Colonic mucosa (tissue), 4 donors: ENCODE measurements at regions not wholly inside any gene's neighbourhood (a gene's known extent, or its start where the extent isn't known, plus 50 kb on each side); places are given as distances from the start of the nearest gene placed in this dataset.
A peak's percentile ranks its signal among the peaks of the same experiment; 100 is the strongest.
"Not testable (repeated sequence)": the region's sequence is repeated elsewhere in the genome, so short reads cannot be mapped to it uniquely, and the experiment has no call there.

ENCODE experiments used
- DNase-seq: peaks from one replicate; pipeline ENCODE4 v3.0.0-alpha.2; 2020
- H3K27ac ChIP-seq: fragments of 200-600 bp; one replicate; pipeline ENCODE4 v1.8.0; 2021
- H3K27me3 ChIP-seq: fragments of 200-600 bp; one replicate; pipeline ENCODE4 v1.8.0; 2021
- H3K36me3 ChIP-seq: fragments of 200-600 bp; one replicate; pipeline ENCODE4 v1.8.0; 2021
- H3K4me1 ChIP-seq: fragments of 200-600 bp; one replicate; pipeline ENCODE4 v1.8.0; 2021; ENCODE audit warnings: mild to moderate bottlenecking
- H3K4me3 ChIP-seq: fragments of 200-600 bp; one replicate; pipeline ENCODE4 v1.8.0; 2021
- H3K9ac ChIP-seq, 2 donors: one replicate each; pipeline ENCODE4 v1.7.0; 2013; ENCODE audit warnings: control low read depth in 2 of 2, low read depth in 2 of 2, low read length in 2 of 2
- H3K9me3 ChIP-seq: fragments of 200-600 bp; one replicate; pipeline ENCODE4 v1.8.0; 2021
- intact Hi-C: fragments of 100-400 bp; cut with DNase I; formaldehyde crosslinking; loops from one replicate; pipeline ENCODE4 v1.14.1; 2022
- TF ChIP-seq, protein P1 (sequence below): fragments of 200-600 bp; IDR thresholded peaks from one replicate; pipeline ENCODE4 v1.8.0; 2022; ENCODE audit warnings: antibody characterized with exemption, mild to moderate bottlenecking
- donor health status: healthy.
- donor health status: DM: no; HTN: no; CAD: no.
- donor health status: DM: no; HTN: no; CAD: no.

DNA sequence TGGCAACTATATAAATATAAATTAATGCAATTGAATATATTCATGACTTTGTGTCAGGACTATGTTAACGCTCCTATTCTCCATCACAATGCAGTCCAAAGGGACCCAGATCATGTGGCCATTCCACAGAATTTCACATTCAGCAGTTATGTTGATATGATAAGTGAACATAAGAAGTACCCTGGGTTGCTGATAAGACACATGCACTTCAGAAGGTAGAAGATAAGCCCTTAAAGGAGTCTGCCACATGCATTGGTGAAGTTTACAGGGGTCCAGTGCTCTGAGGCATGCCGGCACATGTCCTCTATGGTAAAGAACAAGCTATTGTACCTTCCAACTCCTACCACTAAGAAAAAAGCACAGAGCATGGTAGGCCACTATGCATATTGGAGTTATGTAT, 76.4 kb downstream of the PHAX start:
- TF ChIP-seq, protein P1, sequence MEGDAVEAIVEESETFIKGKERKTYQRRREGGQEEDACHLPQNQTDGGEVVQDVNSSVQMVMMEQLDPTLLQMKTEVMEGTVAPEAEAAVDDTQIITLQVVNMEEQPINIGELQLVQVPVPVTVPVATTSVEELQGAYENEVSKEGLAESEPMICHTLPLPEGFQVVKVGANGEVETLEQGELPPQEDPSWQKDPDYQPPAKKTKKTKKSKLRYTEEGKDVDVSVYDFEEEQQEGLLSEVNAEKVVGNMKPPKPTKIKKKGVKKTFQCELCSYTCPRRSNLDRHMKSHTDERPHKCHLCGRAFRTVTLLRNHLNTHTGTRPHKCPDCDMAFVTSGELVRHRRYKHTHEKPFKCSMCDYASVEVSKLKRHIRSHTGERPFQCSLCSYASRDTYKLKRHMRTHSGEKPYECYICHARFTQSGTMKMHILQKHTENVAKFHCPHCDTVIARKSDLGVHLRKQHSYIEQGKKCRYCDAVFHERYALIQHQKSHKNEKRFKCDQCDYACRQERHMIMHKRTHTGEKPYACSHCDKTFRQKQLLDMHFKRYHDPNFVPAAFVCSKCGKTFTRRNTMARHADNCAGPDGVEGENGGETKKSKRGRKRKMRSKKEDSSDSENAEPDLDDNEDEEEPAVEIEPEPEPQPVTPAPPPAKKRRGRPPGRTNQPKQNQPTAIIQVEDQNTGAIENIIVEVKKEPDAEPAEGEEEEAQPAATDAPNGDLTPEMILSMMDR, result no peak
- H3K27ac ChIP-seq, result no peak overlapping the region
- no peak overlapping the region for H3K4me3 ChIP-seq
- H3K9me3 ChIP-seq, result no peaks in the 10 kb centered on the region
- H3K9ac ChIP-seq, result no peak overlapping the region
- intact Hi-C loops, result loop anchor here (5.0 kb wide), 1 partner anchor 105 kb away; no protein-coding TSS in a partner anchor
- no peak for DNase-seq
- no peaks in the 10 kb centered on the region for H3K27me3 ChIP-seq
- no peaks in the 10 kb centered on the region for H3K36me3 ChIP-seq
- H3K4me1 ChIP-seq, result peaks cover 9% of the 10 kb centered on the region

DNA sequence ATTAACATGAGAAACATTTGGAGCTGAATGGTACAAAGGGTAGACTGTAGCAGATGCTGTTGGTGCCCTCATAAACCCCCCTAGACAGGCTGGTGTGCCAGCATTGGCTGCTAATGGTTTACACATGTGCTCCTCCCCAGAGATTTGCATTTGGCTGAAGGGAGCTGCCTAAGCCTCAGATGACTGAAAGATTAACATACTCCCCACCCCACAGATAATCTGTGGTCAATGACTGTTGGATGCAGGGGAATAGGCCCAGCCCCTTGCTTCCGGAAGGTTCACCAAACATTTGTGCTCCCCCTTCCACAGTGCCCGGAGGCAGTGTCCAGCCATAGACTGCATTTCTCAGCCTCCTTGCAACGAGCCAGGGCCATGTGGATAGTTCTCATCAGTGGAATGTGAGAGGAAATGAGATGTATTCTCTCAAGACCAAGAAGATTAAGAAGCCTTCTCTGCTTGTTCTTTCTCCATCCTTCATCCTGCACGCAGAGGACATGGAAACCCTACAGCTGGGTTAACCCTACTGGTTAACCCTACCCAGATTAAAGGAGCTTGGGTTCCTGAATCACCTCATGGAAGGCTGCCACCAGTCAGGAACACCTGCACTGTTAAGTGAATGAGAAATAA, 79.6 kb downstream of the PHAX start:
- Histone ChIP-seq H3K4me3 (no peak overlapping the region), H3K36me3 (no peaks in the 10 kb centered on the region), H3K9ac (peak overlapping the region in 1 of 2 donors; percentile 16), H3K27ac (no peak overlapping the region), H3K27me3 (no peaks in the 10 kb centered on the region), H3K4me1 (peaks cover 9% of the 10 kb centered on the region), H3K9me3 (no peaks in the 10 kb centered on the region)
- intact Hi-C loops, result no loop called here
- TF ChIP-seq, protein P1, result no peak
- DNase-seq, result peak; percentile 63

DNA sequence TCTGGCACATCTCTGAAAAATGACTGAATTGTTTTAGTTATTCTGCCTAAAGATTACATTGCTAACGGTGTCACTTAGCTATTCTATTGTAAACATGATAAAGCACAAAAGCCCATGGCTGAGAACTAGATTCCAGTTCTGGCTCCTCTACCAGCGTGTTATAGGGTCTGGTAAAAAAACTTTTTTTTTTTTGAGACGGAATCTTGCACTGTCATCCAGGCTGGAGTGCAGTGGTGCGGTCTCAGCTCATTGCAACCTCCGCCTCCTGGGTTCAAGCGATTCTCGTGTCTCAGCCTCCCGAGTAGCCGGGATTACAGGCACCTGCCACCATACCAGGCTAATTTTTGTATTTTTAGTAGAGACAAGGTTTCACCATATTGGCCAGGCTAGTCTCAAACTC, 80.6 kb downstream of the PHAX start:
- H3K27ac ChIP-seq, H3K4me1 ChIP-seq, H3K36me3 ChIP-seq, H3K27me3 ChIP-seq, H3K9me3 ChIP-seq, intact Hi-C loops, H3K9ac ChIP-seq, DNase-seq, H3K4me3 ChIP-seq: not testable (repeated sequence)

DNA sequence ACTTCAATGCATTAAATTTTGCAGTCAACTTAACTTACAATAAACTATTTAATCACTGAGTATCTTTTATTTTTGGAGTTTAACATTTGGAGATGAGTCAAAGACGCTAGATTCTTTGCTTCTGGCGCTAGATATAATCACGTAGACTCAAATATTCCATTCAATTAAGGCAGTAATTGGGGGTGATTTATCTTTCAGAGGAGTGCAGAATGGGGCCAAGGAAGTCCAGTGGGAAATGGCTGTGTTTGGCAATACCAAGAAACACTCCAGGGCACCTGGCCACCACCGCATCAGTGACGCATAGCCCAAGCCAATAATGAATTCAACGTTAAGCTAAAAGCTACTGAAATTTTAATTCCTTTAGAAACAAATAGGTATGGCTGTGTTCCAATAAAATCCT, 81.2 kb downstream of the PHAX start:
- Histone ChIP-seq H3K27ac (no peak overlapping the region), H3K36me3 (no peaks in the 10 kb centered on the region), H3K4me3 (no peak overlapping the region), H3K27me3 (no peaks in the 10 kb centered on the region), H3K9ac (no peak overlapping the region), H3K4me1 (peaks cover 9% of the 10 kb centered on the region), H3K9me3 (no peaks in the 10 kb centered on the region)
- intact Hi-C loops, result no loop called here
- TF ChIP-seq, protein P1, result no peak
- no peak for DNase-seq

DNA sequence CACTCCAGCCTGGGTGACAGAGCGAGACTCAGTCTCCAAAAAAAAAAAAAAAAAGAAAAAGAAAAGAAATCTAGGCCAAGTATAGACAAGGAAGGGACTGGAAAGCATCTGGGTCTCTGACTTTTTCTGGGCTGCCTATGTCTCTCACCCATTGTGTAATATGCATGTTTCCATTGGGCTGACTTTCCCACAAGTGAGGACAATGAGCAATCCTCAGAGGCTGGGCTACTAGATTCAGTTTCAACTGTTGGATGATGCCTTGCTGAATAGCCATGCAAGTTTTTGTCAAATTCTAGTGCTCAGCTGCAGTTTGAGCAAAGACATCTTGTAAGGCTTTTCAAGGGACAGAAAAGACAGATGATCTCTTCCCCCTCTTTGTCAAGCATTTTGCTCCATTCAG, 82.1 kb downstream of the PHAX start:
- Histone ChIP-seq H3K27ac (no peak overlapping the region), H3K9ac (no peak overlapping the region), H3K27me3 (no peaks in the 10 kb centered on the region), H3K4me1 (peaks cover 9% of the 10 kb centered on the region), H3K4me3 (no peak overlapping the region), H3K9me3 (no peaks in the 10 kb centered on the region), H3K36me3 (no peaks in the 10 kb centered on the region)
- no peak for DNase-seq
- TF ChIP-seq, protein P1, result no peak
- intact Hi-C loops, result no loop called here

DNA sequence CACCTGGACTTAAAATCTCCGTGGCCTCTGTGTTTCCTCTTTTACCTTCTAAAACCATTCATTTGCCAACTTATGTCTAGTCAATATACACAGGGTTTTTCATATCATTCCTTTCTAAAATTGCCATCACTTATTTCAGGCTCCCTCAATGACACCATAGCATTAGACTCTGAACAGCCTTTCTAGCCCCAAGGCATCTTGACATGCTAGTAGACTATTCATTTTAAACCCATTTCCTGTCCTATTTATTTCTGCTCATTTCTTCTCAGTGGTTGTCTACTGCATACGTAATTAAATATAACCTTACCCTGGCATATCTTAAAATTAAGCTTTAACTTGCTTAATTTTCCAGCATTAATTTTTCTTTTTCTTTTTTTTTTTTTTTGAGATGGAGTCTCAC, 83.2 kb downstream of the PHAX start:
- H3K27ac ChIP-seq, result no peak overlapping the region
- no peak overlapping the region for H3K9ac ChIP-seq
- H3K9me3 ChIP-seq, result no peaks in the 10 kb centered on the region
- H3K4me1 ChIP-seq, result peaks cover 9% of the 10 kb centered on the region
- intact Hi-C loops, result no loop called here
- no peaks in the 10 kb centered on the region for H3K27me3 ChIP-seq
- H3K4me3 ChIP-seq, result no peak overlapping the region
- DNase-seq, result no peak
- TF ChIP-seq, protein P1, result no peak
- H3K36me3 ChIP-seq, result no peaks in the 10 kb centered on the region

DNA sequence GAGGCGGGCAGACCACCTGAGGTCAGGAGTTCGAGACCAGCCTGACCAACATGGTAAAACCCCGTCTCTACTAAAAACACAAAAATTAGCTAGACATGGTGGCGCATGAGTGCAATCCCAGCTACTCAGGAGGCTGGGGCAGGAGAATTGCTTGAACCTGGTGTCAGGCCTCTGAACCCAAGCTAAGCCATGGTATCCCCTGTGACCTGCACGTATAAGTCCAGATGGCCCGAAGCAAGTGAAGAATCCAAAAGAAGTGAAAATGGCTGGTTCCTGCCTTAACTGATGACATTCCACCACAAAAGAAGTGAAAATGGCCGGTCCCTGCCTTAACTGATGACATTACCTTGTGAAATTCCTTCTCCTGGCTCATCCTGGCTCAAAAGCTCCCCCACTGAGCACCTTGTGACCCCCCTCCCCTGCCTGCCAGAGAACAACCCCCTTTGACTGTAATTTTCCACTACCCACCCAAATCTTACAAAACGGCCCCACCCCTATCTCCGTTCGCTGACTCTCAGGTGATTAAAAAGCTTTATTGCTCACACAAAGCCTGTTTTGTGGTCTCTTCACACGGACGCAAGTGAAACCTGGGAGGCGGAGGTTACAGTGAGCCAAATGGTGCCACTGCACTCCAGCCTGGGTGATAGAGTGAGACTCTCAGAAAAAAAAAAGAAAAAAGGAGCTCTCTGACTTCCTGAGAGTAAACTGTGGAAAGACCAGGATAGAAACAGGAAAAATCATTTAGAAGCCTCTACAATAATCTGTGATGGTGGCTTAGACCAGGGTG, 84.1 kb downstream of the PHAX start:
- H3K9ac ChIP-seq, H3K27me3 ChIP-seq, H3K4me1 ChIP-seq, H3K36me3 ChIP-seq, intact Hi-C loops, DNase-seq, H3K27ac ChIP-seq, H3K9me3 ChIP-seq, H3K4me3 ChIP-seq: not testable (repeated sequence)
